ENCODE measurements at regions not wholly inside any gene's neighbourhood (a gene's known extent, or its start where the extent isn't known, plus 50 kb on each side); places are given as distances from the start of the nearest gene placed in this dataset.

DNA sequence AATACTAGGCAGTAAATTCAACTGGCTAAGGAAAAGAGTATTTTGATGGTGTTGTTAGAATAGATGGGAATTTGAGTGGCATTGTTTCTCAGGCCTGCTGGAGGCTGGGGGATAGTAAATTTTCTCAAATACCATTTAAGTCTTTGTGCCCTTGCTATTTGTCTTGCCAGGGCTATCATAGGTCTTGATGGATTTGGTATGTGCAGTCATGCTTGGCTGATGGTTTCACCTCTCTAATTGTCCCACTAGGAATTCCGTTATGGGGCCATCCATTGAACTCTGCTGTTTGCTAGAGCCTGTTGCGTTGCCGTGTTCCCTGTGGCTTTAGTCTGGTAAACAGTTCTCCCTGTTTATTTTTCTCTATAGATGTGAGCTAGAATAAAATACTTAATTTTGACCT lies 438.1 kb upstream of the FAM98A start:
- H3K36me3 Mint-ChIP-seq (ENCODE audit: low read depth, unreplicated experiment): no peaks in the 10 kb centered on the region
- no peak for DNase-seq (ENCODE audit: low spot score)
- H3K27me3 Mint-ChIP-seq (ENCODE audit: unreplicated experiment): no peaks in the 10 kb centered on the region
- no peak overlapping the region for H3K4me3 Mint-ChIP-seq (ENCODE audit: unreplicated experiment)
- no peaks in the 10 kb centered on the region for H3K9me3 Mint-ChIP-seq (ENCODE audit: unreplicated experiment)
- no peaks in the 10 kb centered on the region for H3K4me1 Mint-ChIP-seq (ENCODE audit: unreplicated experiment)
- TF ChIP-seq, protein P1, sequence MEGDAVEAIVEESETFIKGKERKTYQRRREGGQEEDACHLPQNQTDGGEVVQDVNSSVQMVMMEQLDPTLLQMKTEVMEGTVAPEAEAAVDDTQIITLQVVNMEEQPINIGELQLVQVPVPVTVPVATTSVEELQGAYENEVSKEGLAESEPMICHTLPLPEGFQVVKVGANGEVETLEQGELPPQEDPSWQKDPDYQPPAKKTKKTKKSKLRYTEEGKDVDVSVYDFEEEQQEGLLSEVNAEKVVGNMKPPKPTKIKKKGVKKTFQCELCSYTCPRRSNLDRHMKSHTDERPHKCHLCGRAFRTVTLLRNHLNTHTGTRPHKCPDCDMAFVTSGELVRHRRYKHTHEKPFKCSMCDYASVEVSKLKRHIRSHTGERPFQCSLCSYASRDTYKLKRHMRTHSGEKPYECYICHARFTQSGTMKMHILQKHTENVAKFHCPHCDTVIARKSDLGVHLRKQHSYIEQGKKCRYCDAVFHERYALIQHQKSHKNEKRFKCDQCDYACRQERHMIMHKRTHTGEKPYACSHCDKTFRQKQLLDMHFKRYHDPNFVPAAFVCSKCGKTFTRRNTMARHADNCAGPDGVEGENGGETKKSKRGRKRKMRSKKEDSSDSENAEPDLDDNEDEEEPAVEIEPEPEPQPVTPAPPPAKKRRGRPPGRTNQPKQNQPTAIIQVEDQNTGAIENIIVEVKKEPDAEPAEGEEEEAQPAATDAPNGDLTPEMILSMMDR (IDR thresholded peaks at IDR 0.05; ENCODE audit: unreplicated experiment): no peak
- H3K27ac Mint-ChIP-seq (ENCODE audit: unreplicated experiment): no peak overlapping the region

DNA sequence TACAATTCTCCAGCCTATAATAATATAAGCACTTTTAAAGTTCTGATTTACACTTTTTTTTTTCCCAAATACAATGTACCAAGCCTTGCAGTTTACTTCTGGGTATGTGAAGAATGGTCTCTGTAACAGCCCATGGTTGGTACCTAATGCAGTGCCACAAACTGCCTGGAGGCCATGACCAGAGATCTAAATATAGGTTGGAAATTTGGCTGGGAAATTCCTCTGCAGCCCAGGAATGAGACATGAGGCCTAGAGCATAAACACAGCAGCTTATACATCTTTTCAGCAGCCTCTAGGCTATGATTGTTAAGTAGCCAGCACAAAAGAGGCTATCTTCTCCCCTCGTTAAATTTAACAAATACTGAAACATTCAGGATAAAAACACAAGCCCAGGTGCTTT lies 432.0 kb upstream of the FAM98A start:
- no peaks in the 10 kb centered on the region for H3K27me3 Mint-ChIP-seq (ENCODE audit: unreplicated experiment)
- no peaks in the 10 kb centered on the region for H3K36me3 Mint-ChIP-seq (ENCODE audit: low read depth, unreplicated experiment)

GRCh38 chr2:34030273-34030672 lies 431.2 kb upstream of the FAM98A start:
- H3K36me3 Mint-ChIP-seq (ENCODE audit: low read depth, unreplicated experiment): no peaks in the 10 kb centered on the region
- no peak for DNase-seq (ENCODE audit: low spot score)
- no peaks in the 10 kb centered on the region for H3K27me3 Mint-ChIP-seq (ENCODE audit: unreplicated experiment)
- H3K4me3 Mint-ChIP-seq (ENCODE audit: unreplicated experiment): no peak overlapping the region
- TF ChIP-seq, protein P1 (IDR thresholded peaks at IDR 0.05; ENCODE audit: unreplicated experiment): no peak
- no peak overlapping the region for H3K27ac Mint-ChIP-seq (ENCODE audit: unreplicated experiment)
- no peaks in the 10 kb centered on the region for H3K4me1 Mint-ChIP-seq (ENCODE audit: unreplicated experiment)
- H3K9me3 Mint-ChIP-seq (ENCODE audit: unreplicated experiment): no peaks in the 10 kb centered on the region

More for the DNA sequence above, 432.0 kb upstream of the FAM98A start:
- DNase-seq (ENCODE audit: low spot score): no peak
- Mint-ChIP-seq H3K4me3 (ENCODE audit: unreplicated experiment) (no peak overlapping the region), H3K27ac (ENCODE audit: unreplicated experiment) (no peak overlapping the region), H3K4me1 (ENCODE audit: unreplicated experiment) (no peaks in the 10 kb centered on the region), H3K9me3 (ENCODE audit: unreplicated experiment) (no peaks in the 10 kb centered on the region)
- TF ChIP-seq, protein P1 (IDR thresholded peaks at IDR 0.05; ENCODE audit: unreplicated experiment): no peak

DNA sequence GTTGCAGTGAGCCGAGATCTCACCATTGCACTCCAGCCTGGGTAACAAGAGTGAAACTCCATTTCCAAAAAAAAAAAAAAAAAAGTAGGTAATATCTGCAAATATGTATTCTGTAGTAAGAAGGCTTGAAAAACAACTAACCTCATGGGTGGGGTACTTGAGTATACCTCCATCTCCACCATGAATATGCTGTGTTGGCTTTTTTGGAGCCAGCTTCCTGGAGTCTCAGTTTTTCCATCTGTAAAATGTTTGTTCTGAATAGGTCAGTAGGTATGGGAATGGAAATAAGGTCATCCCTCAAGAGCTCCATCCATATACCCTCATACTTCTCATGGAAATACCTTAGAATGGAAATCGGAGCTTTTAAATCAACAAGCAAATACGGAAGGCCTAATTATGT lies 430.0 kb upstream of the FAM98A start:
- H3K4me3 Mint-ChIP-seq (ENCODE audit: unreplicated experiment): no peak overlapping the region

GRCh38 chr2:34025196-34025595 lies 426.1 kb upstream of the FAM98A start:
- H3K9me3 Mint-ChIP-seq (ENCODE audit: unreplicated experiment): no peaks in the 10 kb centered on the region
- no peaks in the 10 kb centered on the region for H3K27me3 Mint-ChIP-seq (ENCODE audit: unreplicated experiment)
- H3K27ac Mint-ChIP-seq (ENCODE audit: unreplicated experiment): no peak overlapping the region
- TF ChIP-seq, protein P1 (IDR thresholded peaks at IDR 0.05; ENCODE audit: unreplicated experiment): no peak
- H3K4me3 Mint-ChIP-seq (ENCODE audit: unreplicated experiment): no peak overlapping the region
- DNase-seq (ENCODE audit: low spot score): no peak
- peaks cover 15% of the 10 kb centered on the region for H3K4me1 Mint-ChIP-seq (ENCODE audit: unreplicated experiment)
- H3K36me3 Mint-ChIP-seq (ENCODE audit: low read depth, unreplicated experiment): no peaks in the 10 kb centered on the region

More for the DNA sequence above, 430.0 kb upstream of the FAM98A start:
- no peak for DNase-seq (ENCODE audit: low spot score)
- Mint-ChIP-seq H3K27me3 (ENCODE audit: unreplicated experiment) (no peaks in the 10 kb centered on the region), H3K4me1 (ENCODE audit: unreplicated experiment) (peaks cover 4% of the 10 kb centered on the region), H3K36me3 (ENCODE audit: low read depth, unreplicated experiment) (no peaks in the 10 kb centered on the region), H3K27ac (ENCODE audit: unreplicated experiment) (no peak overlapping the region), H3K9me3 (ENCODE audit: unreplicated experiment) (no peaks in the 10 kb centered on the region)
- TF ChIP-seq, protein P1 (IDR thresholded peaks at IDR 0.05; ENCODE audit: unreplicated experiment): no peak
